ENCODE measurements at regions not wholly inside any gene's neighbourhood (a gene's known extent, or its start where the extent isn't known, plus 50 kb on each side); places are given as distances from the start of the nearest gene placed in this dataset.

- no peak for DNase-seq (ENCODE audit: low spot score)
These were observed 282.6 kb upstream of the IRX3 start for GRCh38 chr16:54568906-54569807.

- DNase-seq (ENCODE audit: low spot score), result no peak
These were observed 278.3 kb upstream of the IRX3 start for GRCh38 chr16:54564841-54565240.

GRCh38 chr16:54554581-54554980, 268.0 kb upstream of the IRX3 start:
- no peak for DNase-seq (ENCODE audit: low spot score)

- DNase-seq (ENCODE audit: low spot score), result no peak
These were observed 261.7 kb upstream of the IRX3 start for GRCh38 chr16:54548281-54548680.

- DNase-seq (ENCODE audit: low spot score), result no peak
These were observed 260.5 kb upstream of the IRX3 start for GRCh38 chr16:54547052-54547451.

GRCh38 chr16:54546521-54546920, 259.9 kb upstream of the IRX3 start:
- no peak for DNase-seq (ENCODE audit: low spot score)

GRCh38 chr16:54545854-54546511, 259.4 kb upstream of the IRX3 start:
- no peak for DNase-seq (ENCODE audit: low spot score)

- DNase-seq (ENCODE audit: low spot score), result no peak
These were observed 258.1 kb upstream of the IRX3 start for GRCh38 chr16:54544553-54545180.

- no peak for DNase-seq (ENCODE audit: low spot score)
These were observed 256.4 kb upstream of the IRX3 start for GRCh38 chr16:54542805-54543505.

- no peak for DNase-seq (ENCODE audit: low spot score)
These were observed 254.1 kb upstream of the IRX3 start for GRCh38 chr16:54540525-54541180.

GRCh38 chr16:54538276-54538675, 251.7 kb upstream of the IRX3 start:
- no peak for DNase-seq (ENCODE audit: low spot score)

GRCh38 chr16:54533856-54534490, 247.4 kb upstream of the IRX3 start:
- DNase-seq (ENCODE audit: low spot score), result no peak

GRCh38 chr16:54526916-54527315, 240.3 kb upstream of the IRX3 start:
- no peak for DNase-seq (ENCODE audit: low spot score)

GRCh38 chr16:54526087-54526486, 239.5 kb upstream of the IRX3 start:
- no peak for DNase-seq (ENCODE audit: low spot score)

- DNase-seq (ENCODE audit: low spot score), result no peak
These were observed 238.5 kb upstream of the IRX3 start for GRCh38 chr16:54525104-54525503.

- no peak for DNase-seq (ENCODE audit: low spot score)
These were observed 236.0 kb upstream of the IRX3 start for GRCh38 chr16:54522584-54522983.

- no peak for DNase-seq (ENCODE audit: low spot score)
These were observed 234.7 kb upstream of the IRX3 start for GRCh38 chr16:54521327-54521726.

GRCh38 chr16:54519161-54519695, 232.6 kb upstream of the IRX3 start:
- no peak for DNase-seq (ENCODE audit: low spot score)

- DNase-seq (ENCODE audit: low spot score), result no peak
These were observed 230.6 kb upstream of the IRX3 start for GRCh38 chr16:54517181-54517580.

- no peak for DNase-seq (ENCODE audit: low spot score)
These were observed 225.9 kb upstream of the IRX3 start for GRCh38 chr16:54512467-54512995.

GRCh38 chr16:54511222-54511731, 224.7 kb upstream of the IRX3 start:
- DNase-seq (ENCODE audit: low spot score), result no peak
